GM23338 (cell line): ENCODE measurements at regions not wholly inside any gene's neighbourhood (a gene's known extent, or its start where the extent isn't known, plus 50 kb on each side); places are given as distances from the start of the nearest gene placed in this dataset.
A peak's percentile ranks its signal among the peaks of the same experiment; 100 is the strongest.

ENCODE experiments used
- ATAC-seq: fragments of 200-7000 bp; cut with Tn5 transposase; 3 replicates; pipeline ENCODE4 v1.9.1; 2020
- DNase-seq: peaks from one replicate; pipeline ENCODE4 v3.0.0-alpha.2; 2015; ENCODE audit warnings: low spot score
- H2AFZ ChIP-seq: fragments of 200-600 bp; sonication (generic); 2 replicates; pipeline ENCODE4 v1.8.0; 2016; ENCODE audit warnings: antibody characterized with exemption, mild to moderate bottlenecking, moderate library complexity
- H3F3A ChIP-seq: fragments of 200-600 bp; sonication (generic); replicated peaks from 2 replicates; pipeline ENCODE4 v1.8.0; 2017; ENCODE audit warnings: antibody characterized with exemption, mixed run types, low read depth
- H3K27ac ChIP-seq: fragments of 200-600 bp; sonication (generic); 2 replicates; pipeline ENCODE4 v1.6.1; 2016; ENCODE audit warnings: low read depth
- H3K27me3 ChIP-seq: fragments of 200-600 bp; sonication (generic); 2 replicates; pipeline ENCODE4 v1.8.0; 2016; ENCODE audit warnings: mild to moderate bottlenecking, mixed run types, moderate library complexity; ENCODE audit not compliant: insufficient read depth
- H3K36me3 ChIP-seq: fragments of 200-600 bp; sonication (generic); 2 replicates; pipeline ENCODE4 v1.8.0; 2016; ENCODE audit warnings: mild to moderate bottlenecking; ENCODE audit not compliant: insufficient read depth
- H3K4me1 ChIP-seq: fragments of 200-600 bp; sonication (generic); 2 replicates; pipeline ENCODE4 v1.8.0; 2016; ENCODE audit warnings: mild to moderate bottlenecking, moderate library complexity; ENCODE audit not compliant: insufficient read depth
- H3K4me2 ChIP-seq: fragments of 200-600 bp; sonication (generic); 2 replicates; pipeline ENCODE4 v1.7.1; 2017; ENCODE audit warnings: mixed run types
- H3K4me3 ChIP-seq: fragments of 200-600 bp; sonication (generic); 2 replicates; pipeline ENCODE4 v1.6.1; 2016; ENCODE audit warnings: mixed run types
- H3K79me2 ChIP-seq: fragments of 200-600 bp; sonication (generic); replicated peaks from 2 replicates; pipeline ENCODE4 v1.8.0; 2017; ENCODE audit warnings: mild to moderate bottlenecking; ENCODE audit not compliant: insufficient read depth
- H3K9me2 ChIP-seq: fragments of 200-600 bp; sonication (generic); 2 replicates; pipeline ENCODE4 v1.8.0; 2017; ENCODE audit not compliant: insufficient read depth
- H4K20me1 ChIP-seq: fragments of 200-600 bp; sonication (generic); replicated peaks from 2 replicates; pipeline ENCODE4 v1.8.0; 2017; ENCODE audit warnings: mild to moderate bottlenecking; ENCODE audit not compliant: insufficient read depth
- H3K27ac Mint-ChIP-seq: 2 replicates; pipeline ENCODE4 v1.8.0; 2020; ENCODE audit warnings: inconsistent platforms, mild to moderate bottlenecking, moderate library complexity, mixed read lengths
- H3K27me3 Mint-ChIP-seq: 3 replicates; pipeline ENCODE4 v1.8.0; 2022; ENCODE audit warnings: low read depth, mild to moderate bottlenecking, moderate library complexity, mixed read lengths, inconsistent platforms; ENCODE audit not compliant: insufficient read depth, poor library complexity
- H3K36me3 Mint-ChIP-seq: 3 replicates; pipeline ENCODE4 v1.8.0; 2021; ENCODE audit warnings: low read depth, mild to moderate bottlenecking, inconsistent platforms, moderate library complexity, mixed read lengths
- H3K4me1 Mint-ChIP-seq: 3 replicates; pipeline ENCODE4 v1.8.0; 2020; ENCODE audit warnings: mild to moderate bottlenecking, inconsistent platforms, mixed read lengths
- H3K4me3 Mint-ChIP-seq: 3 replicates; pipeline ENCODE4 v1.8.0; 2021; ENCODE audit warnings: moderate library complexity, mild to moderate bottlenecking, inconsistent platforms, mixed read lengths
- H3K9me3 Mint-ChIP-seq: 3 replicates; pipeline ENCODE4 v1.8.0; 2020; ENCODE audit warnings: moderate library complexity, mild to moderate bottlenecking, inconsistent platforms, mixed read lengths
- CREB1 ChIP-seq: fragments of 250-450 bp; sonication (Bioruptor Pico); IDR thresholded peaks from 2 replicates; pipeline ENCODE4 v1.5.0; 2020; ENCODE audit warnings: low read depth, mild to moderate bottlenecking, moderate library complexity
- EZH2 ChIP-seq: fragments of 200-600 bp; sonication (generic); IDR thresholded peaks from one replicate; pipeline ENCODE4 v1.8.0; 2017; ENCODE audit warnings: antibody characterized with exemption, mild to moderate bottlenecking, low read depth; ENCODE audit not compliant: unreplicated experiment
- EZH2phosphoT487 ChIP-seq: fragments of 200-600 bp; sonication (generic); IDR thresholded peaks from one replicate; pipeline ENCODE4 v1.8.1; 2018; ENCODE audit warnings: antibody characterized with exemption; ENCODE audit not compliant: unreplicated experiment
- NANOG ChIP-seq: IDR thresholded peaks from 2 replicates; pipeline ENCODE4 v1.6.1; 2016; ENCODE audit warnings: antibody characterized with exemption, borderline replicate concordance
- POLR2AphosphoS5 ChIP-seq: IDR thresholded peaks from 2 replicates; pipeline ENCODE4 v1.6.1; 2016; ENCODE audit warnings: antibody characterized with exemption, low read depth
- TF ChIP-seq, protein P1 (sequence below): fragments of 250-450 bp; sonication (Bioruptor Pico); IDR thresholded peaks from 2 replicates; pipeline ENCODE4 v1.5.0; 2020; ENCODE audit warnings: mild to moderate bottlenecking, moderate library complexity
- TF ChIP-seq, protein P2 (sequence below), 2 experiments: fragments of 200-600 bp in 1 of 2; sonication (generic) in 1 of 2; conservative IDR thresholded peaks; 2 replicates each; pipeline versions ENCODE4 v1.5.1 to v1.6.1; 2016 to 2017; ENCODE audit warnings: antibody characterized with exemption in 2 of 2, low read depth in 2 of 2, mild to moderate bottlenecking in 2 of 2, moderate library complexity in 1 of 2

DNA sequence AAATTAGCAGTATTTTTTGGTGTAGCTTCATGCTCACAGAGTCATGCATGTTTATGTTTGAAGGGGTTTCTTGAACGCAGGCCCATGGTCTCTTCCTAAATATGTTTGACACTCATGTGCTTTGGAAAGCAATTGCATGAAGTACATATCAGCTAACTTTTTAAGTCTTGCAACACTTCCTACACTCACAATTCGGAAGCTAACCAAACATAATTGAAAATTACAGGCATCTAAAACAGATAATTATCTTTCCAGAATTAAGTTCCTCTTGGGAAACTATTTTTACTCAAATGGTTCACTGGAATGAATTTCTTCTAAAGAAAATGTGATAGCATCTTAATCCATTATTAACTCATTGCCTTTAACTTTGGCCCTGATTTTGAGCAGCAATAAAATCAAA is 438.9 kb downstream of the RAP2B start:
- Histone ChIP-seq H3K9me2 (no peaks in the 10 kb centered on the region), H3K79me2 (no peaks in the 10 kb centered on the region), H3K4me1 (no peaks in the 10 kb centered on the region), H3K36me3 (no peaks in the 10 kb centered on the region), H2AFZ (no peak overlapping the region), H4K20me1 (no peaks in the 10 kb centered on the region), H3K4me2 (no peak overlapping the region), H3K27ac (no peak overlapping the region), H3K4me3 (no peak overlapping the region), H3K27me3 (no peaks in the 10 kb centered on the region), H3F3A (no peaks in the 10 kb centered on the region)
- H3K4me1 Mint-ChIP-seq: 0 out of 3 replicates have a peak, but pooled peaks cover 3% of the 10 kb centered on the region
- no peak overlapping the region for H3K27ac Mint-ChIP-seq
- DNase-seq: no peak
- H3K4me3 Mint-ChIP-seq: no peak overlapping the region
- H3K9me3 Mint-ChIP-seq: no peaks in the 10 kb centered on the region
- H3K36me3 Mint-ChIP-seq: no peaks in the 10 kb centered on the region
- TF ChIP-seq EZH2 (no peak), POLR2AphosphoS5 (no peak), CREB1 (CRISPR knock-in tag) (no peak), NANOG (no peak)
- peaks cover 7% of the 10 kb centered on the region for H3K27me3 Mint-ChIP-seq
- no peak for ATAC-seq

DNA sequence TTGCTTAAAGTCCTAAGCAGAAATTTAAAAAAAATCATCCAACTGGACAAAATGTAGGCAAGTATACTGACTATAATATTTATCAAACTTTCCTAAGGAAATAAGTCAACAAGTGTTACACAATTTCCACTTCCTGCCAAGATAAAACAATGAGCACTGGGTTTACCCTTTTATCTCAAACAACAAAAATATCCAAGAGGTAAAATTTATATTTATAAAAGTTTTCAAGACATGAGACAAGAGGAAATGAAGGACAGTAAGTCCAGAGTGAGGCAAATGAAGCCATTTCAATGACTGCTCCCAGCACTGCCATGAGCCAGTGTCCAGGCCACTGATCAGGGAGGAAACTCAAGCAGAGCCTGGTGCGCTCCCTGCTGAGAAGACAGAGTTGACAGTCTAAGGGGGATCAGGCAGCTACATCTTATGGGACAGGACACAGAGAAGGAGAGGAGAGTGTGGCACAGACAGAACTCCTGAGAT is 439.4 kb downstream of the RAP2B start:
- Mint-ChIP-seq H3K36me3 (no peaks in the 10 kb centered on the region), H3K27me3 (peaks cover 7% of the 10 kb centered on the region), H3K27ac (no peak overlapping the region; the same call in 1 of the 2 replicates), H3K9me3 (no peaks in the 10 kb centered on the region), H3K4me1 (0 out of 3 replicates have a peak, but pooled peaks cover 3% of the 10 kb centered on the region), H3K4me3 (no peak overlapping the region)
- no peaks in the 10 kb centered on the region for H3K27me3 ChIP-seq
- no peaks in the 10 kb centered on the region for H3K9me2 ChIP-seq
- H3K36me3 ChIP-seq: no peaks in the 10 kb centered on the region
- H2AFZ ChIP-seq: peak overlapping the region; percentile 15; the same call in 1 of the 2 replicates
- H4K20me1 ChIP-seq: no peaks in the 10 kb centered on the region
- H3K79me2 ChIP-seq: no peaks in the 10 kb centered on the region
- H3K4me1 ChIP-seq: no peaks in the 10 kb centered on the region
- no peaks in the 10 kb centered on the region for H3F3A ChIP-seq
- H3K27ac ChIP-seq: no peak overlapping the region
- ATAC-seq (no peak), DNase-seq (no peak)
- H3K4me3 ChIP-seq: no peak overlapping the region
- TF ChIP-seq CREB1 (CRISPR knock-in tag) (no peak), EZH2 (no peak), EZH2phosphoT487 (no peak)
- TF ChIP-seq, protein P1, sequence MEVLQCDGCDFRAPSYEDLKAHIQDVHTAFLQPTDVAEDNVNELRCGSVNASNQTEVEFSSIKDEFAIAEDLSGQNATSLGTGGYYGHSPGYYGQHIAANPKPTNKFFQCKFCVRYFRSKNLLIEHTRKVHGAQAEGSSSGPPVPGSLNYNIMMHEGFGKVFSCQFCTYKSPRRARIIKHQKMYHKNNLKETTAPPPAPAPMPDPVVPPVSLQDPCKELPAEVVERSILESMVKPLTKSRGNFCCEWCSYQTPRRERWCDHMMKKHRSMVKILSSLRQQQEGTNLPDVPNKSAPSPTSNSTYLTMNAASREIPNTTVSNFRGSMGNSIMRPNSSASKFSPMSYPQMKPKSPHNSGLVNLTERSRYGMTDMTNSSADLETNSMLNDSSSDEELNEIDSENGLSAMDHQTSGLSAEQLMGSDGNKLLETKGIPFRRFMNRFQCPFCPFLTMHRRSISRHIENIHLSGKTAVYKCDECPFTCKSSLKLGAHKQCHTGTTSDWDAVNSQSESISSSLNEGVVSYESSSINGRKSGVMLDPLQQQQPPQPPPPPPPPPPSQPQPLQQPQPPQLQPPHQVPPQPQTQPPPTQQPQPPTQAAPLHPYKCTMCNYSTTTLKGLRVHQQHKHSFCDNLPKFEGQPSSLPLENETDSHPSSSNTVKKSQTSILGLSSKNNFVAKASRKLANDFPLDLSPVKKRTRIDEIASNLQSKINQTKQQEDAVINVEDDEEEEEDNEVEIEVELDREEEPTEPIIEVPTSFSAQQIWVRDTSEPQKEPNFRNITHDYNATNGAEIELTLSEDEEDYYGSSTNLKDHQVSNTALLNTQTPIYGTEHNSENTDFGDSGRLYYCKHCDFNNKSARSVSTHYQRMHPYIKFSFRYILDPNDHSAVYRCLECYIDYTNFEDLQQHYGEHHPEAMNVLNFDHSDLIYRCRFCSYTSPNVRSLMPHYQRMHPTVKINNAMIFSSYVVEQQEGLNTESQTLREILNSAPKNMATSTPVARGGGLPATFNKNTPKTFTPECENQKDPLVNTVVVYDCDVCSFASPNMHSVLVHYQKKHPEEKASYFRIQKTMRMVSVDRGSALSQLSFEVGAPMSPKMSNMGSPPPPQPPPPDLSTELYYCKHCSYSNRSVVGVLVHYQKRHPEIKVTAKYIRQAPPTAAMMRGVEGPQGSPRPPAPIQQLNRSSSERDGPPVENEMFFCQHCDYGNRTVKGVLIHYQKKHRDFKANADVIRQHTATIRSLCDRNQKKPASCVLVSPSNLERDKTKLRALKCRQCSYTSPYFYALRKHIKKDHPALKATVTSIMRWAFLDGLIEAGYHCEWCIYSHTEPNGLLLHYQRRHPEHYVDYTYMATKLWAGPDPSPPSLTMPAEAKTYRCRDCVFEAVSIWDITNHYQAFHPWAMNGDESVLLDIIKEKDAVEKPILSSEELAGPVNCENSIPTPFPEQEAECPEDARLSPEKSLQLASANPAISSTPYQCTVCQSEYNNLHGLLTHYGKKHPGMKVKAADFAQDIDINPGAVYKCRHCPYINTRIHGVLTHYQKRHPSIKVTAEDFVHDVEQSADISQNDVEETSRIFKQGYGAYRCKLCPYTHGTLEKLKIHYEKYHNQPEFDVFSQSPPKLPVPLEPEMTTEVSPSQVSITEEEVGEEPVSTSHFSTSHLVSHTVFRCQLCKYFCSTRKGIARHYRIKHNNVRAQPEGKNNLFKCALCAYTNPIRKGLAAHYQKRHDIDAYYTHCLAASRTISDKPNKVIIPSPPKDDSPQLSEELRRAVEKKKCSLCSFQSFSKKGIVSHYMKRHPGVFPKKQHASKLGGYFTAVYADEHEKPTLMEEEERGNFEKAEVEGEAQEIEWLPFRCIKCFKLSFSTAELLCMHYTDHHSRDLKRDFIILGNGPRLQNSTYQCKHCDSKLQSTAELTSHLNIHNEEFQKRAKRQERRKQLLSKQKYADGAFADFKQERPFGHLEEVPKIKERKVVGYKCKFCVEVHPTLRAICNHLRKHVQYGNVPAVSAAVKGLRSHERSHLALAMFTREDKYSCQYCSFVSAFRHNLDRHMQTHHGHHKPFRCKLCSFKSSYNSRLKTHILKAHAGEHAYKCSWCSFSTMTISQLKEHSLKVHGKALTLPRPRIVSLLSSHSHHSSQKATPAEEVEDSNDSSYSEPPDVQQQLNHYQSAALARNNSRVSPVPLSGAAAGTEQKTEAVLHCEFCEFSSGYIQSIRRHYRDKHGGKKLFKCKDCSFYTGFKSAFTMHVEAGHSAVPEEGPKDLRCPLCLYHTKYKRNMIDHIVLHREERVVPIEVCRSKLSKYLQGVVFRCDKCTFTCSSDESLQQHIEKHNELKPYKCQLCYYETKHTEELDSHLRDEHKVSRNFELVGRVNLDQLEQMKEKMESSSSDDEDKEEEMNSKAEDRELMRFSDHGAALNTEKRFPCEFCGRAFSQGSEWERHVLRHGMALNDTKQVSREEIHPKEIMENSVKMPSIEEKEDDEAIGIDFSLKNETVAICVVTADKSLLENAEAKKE (CRISPR knock-in tag): no peak
- TF ChIP-seq, protein P2, sequence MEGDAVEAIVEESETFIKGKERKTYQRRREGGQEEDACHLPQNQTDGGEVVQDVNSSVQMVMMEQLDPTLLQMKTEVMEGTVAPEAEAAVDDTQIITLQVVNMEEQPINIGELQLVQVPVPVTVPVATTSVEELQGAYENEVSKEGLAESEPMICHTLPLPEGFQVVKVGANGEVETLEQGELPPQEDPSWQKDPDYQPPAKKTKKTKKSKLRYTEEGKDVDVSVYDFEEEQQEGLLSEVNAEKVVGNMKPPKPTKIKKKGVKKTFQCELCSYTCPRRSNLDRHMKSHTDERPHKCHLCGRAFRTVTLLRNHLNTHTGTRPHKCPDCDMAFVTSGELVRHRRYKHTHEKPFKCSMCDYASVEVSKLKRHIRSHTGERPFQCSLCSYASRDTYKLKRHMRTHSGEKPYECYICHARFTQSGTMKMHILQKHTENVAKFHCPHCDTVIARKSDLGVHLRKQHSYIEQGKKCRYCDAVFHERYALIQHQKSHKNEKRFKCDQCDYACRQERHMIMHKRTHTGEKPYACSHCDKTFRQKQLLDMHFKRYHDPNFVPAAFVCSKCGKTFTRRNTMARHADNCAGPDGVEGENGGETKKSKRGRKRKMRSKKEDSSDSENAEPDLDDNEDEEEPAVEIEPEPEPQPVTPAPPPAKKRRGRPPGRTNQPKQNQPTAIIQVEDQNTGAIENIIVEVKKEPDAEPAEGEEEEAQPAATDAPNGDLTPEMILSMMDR (conservative IDR thresholded peaks at IDR 0.05; ENCODE audit: low read depth in 2 of 2): no peak
- no peak overlapping the region for H3K4me2 ChIP-seq
